ENCODE measurements at regions not wholly inside any gene's neighbourhood (a gene's known extent, or its start where the extent isn't known, plus 50 kb on each side); places are given as distances from the start of the nearest gene placed in this dataset.

DNA sequence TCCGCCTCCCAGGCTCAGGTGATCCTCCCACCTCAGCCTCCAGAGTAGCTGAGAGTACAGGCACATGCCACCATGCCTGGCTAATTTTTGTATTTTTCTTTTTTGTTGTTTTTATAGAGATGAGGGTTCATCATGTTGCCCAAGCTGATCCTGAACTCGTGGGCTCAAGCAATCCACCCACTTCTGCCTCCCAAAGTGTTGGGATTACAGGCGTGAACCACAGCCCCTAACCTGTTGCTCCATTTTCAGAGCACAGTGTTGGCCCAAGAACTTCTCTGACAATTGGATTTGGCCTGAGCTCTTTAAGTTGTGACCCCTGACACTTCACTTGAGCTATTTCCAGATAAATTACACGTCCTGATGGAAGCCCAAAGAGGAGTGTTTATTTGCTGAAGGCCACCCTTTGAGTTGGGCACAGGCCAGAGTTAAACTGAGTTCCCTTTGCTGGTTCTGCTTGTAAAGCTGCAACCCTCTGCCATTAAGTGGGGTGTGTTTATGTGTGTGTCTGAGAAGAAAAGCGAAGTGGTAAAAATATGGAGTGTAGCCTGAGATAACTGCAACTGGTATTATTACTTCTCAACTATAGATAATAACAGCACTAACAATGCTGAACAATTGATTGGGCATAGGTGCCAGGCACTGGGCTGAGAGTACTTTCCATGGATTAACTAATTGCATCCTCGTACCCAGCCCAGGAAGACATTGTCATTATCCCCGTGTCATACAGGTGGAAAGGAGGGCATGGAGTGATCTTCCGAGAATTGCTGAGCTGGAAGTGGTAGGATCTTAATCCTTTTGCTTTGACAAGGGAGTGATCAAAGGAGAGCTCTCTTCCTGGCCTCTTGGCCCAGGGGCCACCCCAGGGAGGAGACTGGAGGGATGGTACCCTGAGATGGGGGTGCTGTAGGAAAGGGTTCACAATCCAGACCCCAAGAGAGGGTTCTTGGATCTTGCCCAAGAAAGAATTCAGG, 91.5 kb upstream of the PROK2 start:
- ATAC-seq (ENCODE audit: low read depth) (no peak), DNase-seq (ENCODE audit: low spot score) (no peak)
- no peaks in the 10 kb centered on the region for H3K27me3 ChIP-seq (ENCODE audit: insufficient read depth, poor library complexity, severe bottlenecking)
- H3K4me3 ChIP-seq (ENCODE audit: severe bottlenecking) = no peak overlapping the region
- no peaks in the 10 kb centered on the region for H3K4me1 ChIP-seq (ENCODE audit: insufficient read depth, poor library complexity, severe bottlenecking)
- no peaks in the 10 kb centered on the region for H3K9me3 ChIP-seq (ENCODE audit: severe bottlenecking)
- TF ChIP-seq, protein P1, sequence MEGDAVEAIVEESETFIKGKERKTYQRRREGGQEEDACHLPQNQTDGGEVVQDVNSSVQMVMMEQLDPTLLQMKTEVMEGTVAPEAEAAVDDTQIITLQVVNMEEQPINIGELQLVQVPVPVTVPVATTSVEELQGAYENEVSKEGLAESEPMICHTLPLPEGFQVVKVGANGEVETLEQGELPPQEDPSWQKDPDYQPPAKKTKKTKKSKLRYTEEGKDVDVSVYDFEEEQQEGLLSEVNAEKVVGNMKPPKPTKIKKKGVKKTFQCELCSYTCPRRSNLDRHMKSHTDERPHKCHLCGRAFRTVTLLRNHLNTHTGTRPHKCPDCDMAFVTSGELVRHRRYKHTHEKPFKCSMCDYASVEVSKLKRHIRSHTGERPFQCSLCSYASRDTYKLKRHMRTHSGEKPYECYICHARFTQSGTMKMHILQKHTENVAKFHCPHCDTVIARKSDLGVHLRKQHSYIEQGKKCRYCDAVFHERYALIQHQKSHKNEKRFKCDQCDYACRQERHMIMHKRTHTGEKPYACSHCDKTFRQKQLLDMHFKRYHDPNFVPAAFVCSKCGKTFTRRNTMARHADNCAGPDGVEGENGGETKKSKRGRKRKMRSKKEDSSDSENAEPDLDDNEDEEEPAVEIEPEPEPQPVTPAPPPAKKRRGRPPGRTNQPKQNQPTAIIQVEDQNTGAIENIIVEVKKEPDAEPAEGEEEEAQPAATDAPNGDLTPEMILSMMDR (IDR thresholded peaks at IDR 0.05; ENCODE audit: poor library complexity, severe bottlenecking) = no peak
- H3K36me3 ChIP-seq (ENCODE audit: low read depth) = no peaks in the 10 kb centered on the region
- no peak overlapping the region for H3K27ac ChIP-seq (ENCODE audit: poor library complexity, severe bottlenecking)

DNA sequence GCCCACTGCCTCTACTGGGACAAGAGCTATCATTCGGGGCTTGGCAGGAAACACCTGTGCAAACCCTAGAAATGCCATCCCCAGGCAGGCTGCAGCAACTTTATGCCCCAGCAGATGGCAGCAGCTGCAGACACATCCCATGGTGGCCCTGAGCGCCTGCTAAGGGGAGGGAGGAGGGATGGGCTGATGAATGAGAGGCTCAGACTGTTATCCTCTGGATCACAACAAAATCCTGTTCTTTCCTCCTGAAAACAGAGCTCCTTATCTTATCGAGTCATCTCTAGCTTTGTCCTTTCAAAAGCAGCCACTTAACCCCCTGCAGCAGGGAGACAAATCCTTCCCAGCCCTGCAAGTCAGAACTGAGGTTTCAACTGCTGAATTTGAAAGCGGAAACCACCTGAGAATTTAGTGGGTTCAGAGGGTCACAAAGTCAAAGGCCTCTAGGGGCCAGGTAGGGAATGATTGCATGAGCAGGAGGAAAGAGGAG, 90.6 kb upstream of the PROK2 start:
- TF ChIP-seq, protein P1 (IDR thresholded peaks at IDR 0.05; ENCODE audit: poor library complexity, severe bottlenecking) = peak; percentile 89
- DNase-seq (ENCODE audit: low spot score) = no peak
- Histone ChIP-seq H3K4me3 (ENCODE audit: severe bottlenecking) (no peak overlapping the region), H3K4me1 (ENCODE audit: insufficient read depth, poor library complexity, severe bottlenecking) (no peaks in the 10 kb centered on the region), H3K9me3 (ENCODE audit: severe bottlenecking) (no peaks in the 10 kb centered on the region), H3K27me3 (ENCODE audit: insufficient read depth, poor library complexity, severe bottlenecking) (no peaks in the 10 kb centered on the region), H3K27ac (ENCODE audit: poor library complexity, severe bottlenecking) (no peak overlapping the region), H3K36me3 (ENCODE audit: low read depth) (no peaks in the 10 kb centered on the region)
- ATAC-seq (ENCODE audit: low read depth) = peak; percentile 95

DNA sequence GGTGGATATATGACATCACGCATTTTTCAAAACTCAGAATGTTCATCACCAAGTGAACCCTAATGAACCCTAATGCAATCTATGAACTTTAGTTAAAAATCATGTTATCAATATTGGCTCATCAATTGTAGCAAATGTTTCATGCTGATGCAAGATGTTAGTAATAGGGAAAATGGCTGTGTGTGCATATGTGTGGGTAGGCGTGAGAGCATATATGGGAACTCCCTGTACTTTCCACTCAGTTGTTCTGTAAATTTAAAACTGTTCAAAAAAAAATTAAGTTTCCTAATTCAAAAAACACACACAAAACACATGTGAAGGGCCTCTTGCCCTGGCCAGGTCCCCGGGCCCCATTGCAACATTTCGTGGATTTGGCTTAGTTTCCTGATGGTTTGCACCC, 89.7 kb upstream of the PROK2 start:
- Histone ChIP-seq H3K4me1 (ENCODE audit: insufficient read depth, poor library complexity, severe bottlenecking) (no peaks in the 10 kb centered on the region), H3K9me3 (ENCODE audit: severe bottlenecking) (no peaks in the 10 kb centered on the region), H3K36me3 (ENCODE audit: low read depth) (no peaks in the 10 kb centered on the region), H3K27me3 (ENCODE audit: insufficient read depth, poor library complexity, severe bottlenecking) (no peaks in the 10 kb centered on the region), H3K4me3 (ENCODE audit: severe bottlenecking) (no peak overlapping the region), H3K27ac (ENCODE audit: poor library complexity, severe bottlenecking) (no peak overlapping the region)
- no peak for ATAC-seq (ENCODE audit: low read depth)
- TF ChIP-seq, protein P1 (IDR thresholded peaks at IDR 0.05; ENCODE audit: poor library complexity, severe bottlenecking) = no peak
- no peak for DNase-seq (ENCODE audit: low spot score)

DNA sequence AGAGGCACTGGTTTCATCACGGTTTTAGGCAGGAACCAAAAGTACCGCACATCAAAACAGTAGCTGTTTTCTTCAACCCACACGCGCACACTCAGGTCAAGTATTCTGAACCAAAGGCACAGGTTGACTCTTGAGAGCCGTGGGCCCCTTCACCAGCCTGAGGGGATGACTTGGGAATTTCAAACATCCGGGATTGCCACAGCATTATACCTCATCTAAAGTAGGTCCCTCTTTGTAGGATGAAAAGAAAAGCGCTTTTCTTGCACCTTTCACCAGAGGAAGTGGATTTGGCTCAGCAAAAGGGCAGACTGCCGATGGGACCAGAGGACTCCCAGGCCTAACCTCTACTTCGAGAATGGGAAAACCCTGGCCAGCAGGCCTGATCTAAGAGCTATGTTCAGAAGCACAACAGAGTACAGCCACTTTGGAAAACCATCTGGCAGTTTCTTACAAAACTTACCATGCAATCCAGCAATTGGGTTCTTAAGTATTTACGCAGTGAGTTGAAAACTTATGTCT, 88.2 kb upstream of the PROK2 start:
- Histone ChIP-seq H3K9me3 (ENCODE audit: severe bottlenecking) (no peaks in the 10 kb centered on the region), H3K27me3 (ENCODE audit: insufficient read depth, poor library complexity, severe bottlenecking) (no peaks in the 10 kb centered on the region), H3K4me1 (ENCODE audit: insufficient read depth, poor library complexity, severe bottlenecking) (no peaks in the 10 kb centered on the region), H3K27ac (ENCODE audit: poor library complexity, severe bottlenecking) (no peak overlapping the region), H3K36me3 (ENCODE audit: low read depth) (no peaks in the 10 kb centered on the region), H3K4me3 (ENCODE audit: severe bottlenecking) (no peak overlapping the region)
- ATAC-seq (ENCODE audit: low read depth) (no peak), DNase-seq (ENCODE audit: low spot score) (no peak)
- TF ChIP-seq, protein P1 (IDR thresholded peaks at IDR 0.05; ENCODE audit: poor library complexity, severe bottlenecking) = no peak
